ENCODE measurements at regions not wholly inside any gene's neighbourhood (a gene's known extent, or its start where the extent isn't known, plus 50 kb on each side); places are given as distances from the start of the nearest gene placed in this dataset.

DNA sequence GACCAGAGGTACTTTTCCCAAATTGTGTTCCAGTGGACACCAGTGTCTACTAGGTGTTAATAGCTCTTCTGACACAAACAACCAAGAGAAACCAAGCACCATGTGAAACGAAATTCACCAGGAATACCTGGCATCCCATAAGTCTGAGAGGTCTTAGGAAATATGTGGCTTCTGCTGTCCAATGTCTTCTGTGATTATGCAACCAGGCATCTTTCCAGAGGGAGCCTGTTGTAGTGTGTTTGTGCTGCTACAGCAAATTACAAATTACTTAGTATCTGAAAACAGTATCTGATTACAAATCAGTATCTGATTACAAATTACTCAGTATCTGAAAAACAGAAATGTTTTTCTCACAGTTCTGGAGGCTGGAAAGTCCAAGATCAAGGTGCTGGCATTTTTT is 133.6 kb upstream of the NPVF start:
- no peak for DNase-seq

- no peak for DNase-seq
Measured at GRCh38 chr7:25368599-25369201, 140.4 kb upstream of the NPVF start.

GRCh38 chr7:25369786-25370185 is 141.5 kb upstream of the NPVF start:
- DNase-seq, result no peak

GRCh38 chr7:25371972-25372371 is 143.7 kb upstream of the NPVF start:
- no peak for DNase-seq

DNA sequence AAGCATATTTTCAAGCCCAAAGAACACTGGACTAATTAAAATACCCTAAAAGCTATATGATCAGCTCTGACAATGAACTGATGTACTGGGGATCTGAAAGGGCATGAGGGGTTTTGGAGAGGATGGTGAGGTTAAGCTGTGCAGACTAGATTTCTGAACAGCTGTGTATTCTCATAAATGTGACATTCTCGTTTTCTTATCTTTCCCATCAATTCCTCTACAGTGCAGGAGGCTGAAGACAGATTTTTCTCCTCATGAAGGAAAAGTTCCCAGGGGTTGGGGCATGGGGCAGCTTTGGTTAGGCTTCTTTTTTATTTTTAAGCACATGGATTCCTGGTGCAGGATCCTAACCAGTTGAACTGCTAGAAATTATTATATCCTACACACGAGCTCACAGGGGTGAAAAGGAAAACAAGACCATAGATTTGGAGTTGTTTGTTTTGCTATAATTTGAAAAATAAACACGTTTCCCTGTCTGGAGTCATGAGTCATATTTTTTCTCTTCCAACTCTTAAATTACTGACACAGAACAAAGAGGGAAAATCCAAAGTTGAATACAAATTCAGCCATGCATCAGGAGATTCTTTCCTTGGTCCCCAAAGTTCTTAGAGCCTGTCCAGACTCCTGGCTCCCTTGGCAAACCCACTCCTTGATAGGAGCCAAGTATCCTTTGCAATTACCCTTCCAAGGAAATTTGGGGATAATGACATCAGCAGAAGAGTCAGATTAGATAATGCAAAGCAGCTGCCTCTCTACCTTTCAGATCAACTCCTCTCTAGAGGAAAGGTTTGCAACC is 147.7 kb upstream of the NPVF start:
- DNase-seq, result no peak

DNA sequence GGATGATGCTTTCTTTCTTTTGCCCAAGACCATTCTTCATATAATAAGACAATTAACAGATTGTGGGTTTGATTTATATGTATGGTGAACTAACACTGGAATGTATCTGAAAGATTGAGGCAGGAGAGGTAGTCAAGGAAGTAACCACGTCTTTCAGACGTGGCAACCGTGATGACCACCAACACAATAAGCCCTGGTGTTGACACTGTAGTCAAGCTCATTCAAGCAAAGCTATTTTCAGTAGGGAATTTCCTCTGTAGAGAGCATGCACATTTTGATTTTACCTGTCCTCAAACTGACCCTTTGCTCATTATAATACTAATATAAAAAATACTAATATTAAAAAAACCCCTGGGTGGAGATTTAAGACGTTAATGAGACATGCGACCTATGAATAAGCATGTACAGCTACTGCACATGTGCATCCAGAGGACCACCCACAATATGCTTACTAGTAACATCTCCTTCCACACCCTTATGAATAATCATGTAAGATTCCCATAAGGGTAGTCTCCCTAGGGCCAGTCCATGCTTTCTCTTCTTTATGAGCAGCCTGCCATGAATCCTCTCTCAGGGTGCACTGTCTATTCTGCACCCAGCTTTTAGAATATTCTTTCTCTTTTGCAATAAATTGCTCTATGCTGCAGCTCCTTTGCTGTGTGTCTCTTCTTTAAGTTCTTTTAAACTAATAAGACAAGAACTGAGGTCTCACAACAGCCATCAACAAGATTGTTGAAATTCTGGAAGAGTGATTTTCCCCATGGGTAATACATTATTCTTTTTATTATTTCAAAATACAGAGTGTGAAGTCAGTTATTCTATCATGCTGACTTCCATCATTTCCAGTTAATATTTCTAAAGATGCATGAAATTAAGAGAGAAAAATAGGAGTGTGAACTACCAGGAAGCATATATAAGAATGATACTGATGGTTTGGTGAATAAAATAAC is 151.3 kb upstream of the NPVF start:
- DNase-seq, result no peak

GRCh38 chr7:25381818-25382589 is 153.7 kb upstream of the NPVF start:
- DNase-seq, result no peak

- DNase-seq, result no peak
Measured at GRCh38 chr7:25382869-25383268, 154.6 kb upstream of the NPVF start.

DNA sequence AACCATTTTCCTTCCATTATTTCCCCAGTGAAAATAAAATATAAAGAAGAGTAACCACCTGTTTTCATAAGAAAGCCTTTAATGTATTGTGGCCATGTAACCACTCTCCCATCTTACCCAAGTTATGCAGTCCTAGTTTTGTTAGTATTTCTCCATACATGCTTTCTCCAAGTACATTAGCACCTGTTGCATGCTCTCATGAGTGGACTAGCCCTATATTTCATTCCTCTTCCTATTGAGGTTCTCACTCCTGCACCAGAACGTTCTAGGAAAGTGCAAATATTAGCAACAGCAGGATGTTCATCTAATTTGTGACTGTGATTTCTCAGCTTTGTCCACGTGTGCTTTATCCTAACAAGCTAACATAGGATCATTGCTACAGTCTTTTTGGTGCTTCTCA is 155.1 kb upstream of the NPVF start:
- no peak for DNase-seq

- DNase-seq, result no peak
Measured at GRCh38 chr7:25384788-25385505, 156.7 kb upstream of the NPVF start.

- DNase-seq, result no peak
Measured at GRCh38 chr7:25385506-25386136, 157.3 kb upstream of the NPVF start.

GRCh38 chr7:25386311-25386744 is 158.0 kb upstream of the NPVF start:
- DNase-seq, result no peak

- DNase-seq, result no peak
Measured at GRCh38 chr7:25388681-25389080, 160.4 kb upstream of the NPVF start.

- DNase-seq, result no peak
Measured at GRCh38 chr7:25389489-25390106, 161.3 kb upstream of the NPVF start.

GRCh38 chr7:25391295-25391861 is 163.1 kb upstream of the NPVF start:
- DNase-seq, result no peak

DNA sequence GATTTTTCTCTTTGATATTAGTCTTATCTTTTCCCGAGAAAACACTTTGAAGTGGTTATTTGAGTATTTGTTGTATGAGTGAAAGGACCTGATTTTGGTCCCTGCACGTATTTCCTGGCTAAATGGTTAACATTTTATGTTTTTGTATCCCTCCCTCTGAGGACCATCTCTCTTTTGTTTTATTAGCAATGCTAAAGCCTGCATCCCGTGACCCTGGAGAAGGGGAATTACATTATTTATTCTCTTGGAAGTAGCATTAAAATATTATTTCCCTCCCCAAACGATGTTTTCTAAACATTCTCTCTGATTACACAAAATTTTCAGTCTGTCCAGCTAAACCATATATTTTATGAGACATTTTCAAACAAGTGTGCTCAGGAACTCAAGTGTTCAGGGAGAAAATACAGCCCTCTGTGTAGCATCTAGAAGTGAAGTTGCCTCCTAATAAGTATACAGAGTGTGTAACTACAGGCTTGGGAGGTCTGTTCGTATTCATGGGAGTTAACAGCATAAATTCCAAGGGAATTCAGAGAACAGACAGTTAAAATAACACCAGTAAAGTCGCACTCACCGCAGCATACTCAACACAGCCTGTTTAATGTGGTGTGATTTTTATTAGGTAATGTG is 163.8 kb upstream of the NPVF start:
- no peak for DNase-seq

GRCh38 chr7:25392588-25393338 is 164.5 kb upstream of the NPVF start:
- DNase-seq, result no peak

GRCh38 chr7:25395976-25396375 is 167.7 kb upstream of the NPVF start:
- no peak for DNase-seq

GRCh38 chr7:25396668-25397067 is 168.4 kb upstream of the NPVF start:
- DNase-seq, result no peak
